Uterus (tissue), 2 donors: ENCODE measurements at regions not wholly inside any gene's neighbourhood (a gene's known extent, or its start where the extent isn't known, plus 50 kb on each side); places are given as distances from the start of the nearest gene placed in this dataset.

Experiments used
- CTCF ChIP-seq, 4 experiments: fragments of 200-600 bp in 2 of 4; fragments of 450-650 bp in 2 of 4; sonication (generic) in 2 of 4; IDR thresholded peaks; one replicate each; pipeline ENCODE4 v1.5.1; 2016 to 2019; ENCODE audit warnings: antibody characterized with exemption in 4 of 4, mild to moderate bottlenecking in 2 of 4, moderate library complexity in 1 of 4
- POLR2A ChIP-seq, 2 donors: fragments of 450-650 bp; IDR thresholded peaks; one replicate each; pipeline ENCODE4 v1.6.1; 2016; ENCODE audit warnings: antibody characterized with exemption in 2 of 2, mild to moderate bottlenecking in 1 of 2, moderate library complexity in 1 of 2

GRCh38 chr14:41201696-41202095, 405.0 kb upstream of the LRFN5 start:
- TF ChIP-seq CTCF (IDR thresholded peaks at IDR 0.05) (no peak), POLR2A (IDR thresholded peaks at IDR 0.05) (no peak)
